ENCODE measurements at regions not wholly inside any gene's neighbourhood (a gene's known extent, or its start where the extent isn't known, plus 50 kb on each side); places are given as distances from the start of the nearest gene placed in this dataset.

- intact Hi-C loops (cut with DNase I): no loop called here
These were observed 244.0 kb downstream of the SNAPC1 start for GRCh38 chr14:62006116-62006731.

GRCh38 chr14:62015243-62015642, 253.0 kb downstream of the SNAPC1 start:
- intact Hi-C loops (cut with DNase I): no loop called here
- no peak for DNase-seq (ENCODE audit: extremely low spot score in 2 of 2)
- Histone ChIP-seq H3K27me3 (no peaks in the 10 kb centered on the region), H3K9me3 (no peaks in the 10 kb centered on the region), H3K4me1 (no peaks in the 10 kb centered on the region), H3K4me3 (no peak overlapping the region), H3K36me3 (no peaks in the 10 kb centered on the region), H3K27ac (no peak overlapping the region)
- TF ChIP-seq POLR2AphosphoS5 (IDR thresholded peaks at IDR 0.05; ENCODE audit: insufficient read depth in 1 of 2, low read depth in 1 of 2) (no peak), POLR2A (IDR thresholded peaks at IDR 0.05) (no peak)
- TF ChIP-seq, protein P1, sequence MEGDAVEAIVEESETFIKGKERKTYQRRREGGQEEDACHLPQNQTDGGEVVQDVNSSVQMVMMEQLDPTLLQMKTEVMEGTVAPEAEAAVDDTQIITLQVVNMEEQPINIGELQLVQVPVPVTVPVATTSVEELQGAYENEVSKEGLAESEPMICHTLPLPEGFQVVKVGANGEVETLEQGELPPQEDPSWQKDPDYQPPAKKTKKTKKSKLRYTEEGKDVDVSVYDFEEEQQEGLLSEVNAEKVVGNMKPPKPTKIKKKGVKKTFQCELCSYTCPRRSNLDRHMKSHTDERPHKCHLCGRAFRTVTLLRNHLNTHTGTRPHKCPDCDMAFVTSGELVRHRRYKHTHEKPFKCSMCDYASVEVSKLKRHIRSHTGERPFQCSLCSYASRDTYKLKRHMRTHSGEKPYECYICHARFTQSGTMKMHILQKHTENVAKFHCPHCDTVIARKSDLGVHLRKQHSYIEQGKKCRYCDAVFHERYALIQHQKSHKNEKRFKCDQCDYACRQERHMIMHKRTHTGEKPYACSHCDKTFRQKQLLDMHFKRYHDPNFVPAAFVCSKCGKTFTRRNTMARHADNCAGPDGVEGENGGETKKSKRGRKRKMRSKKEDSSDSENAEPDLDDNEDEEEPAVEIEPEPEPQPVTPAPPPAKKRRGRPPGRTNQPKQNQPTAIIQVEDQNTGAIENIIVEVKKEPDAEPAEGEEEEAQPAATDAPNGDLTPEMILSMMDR (IDR thresholded peaks at IDR 0.05): no peak

More at GRCh38 chr14:62006116-62006731, 244.0 kb downstream of the SNAPC1 start:
- no peak overlapping the region for H3K27ac ChIP-seq
- no peaks in the 10 kb centered on the region for H3K9me3 ChIP-seq
- H3K27me3 ChIP-seq: no peaks in the 10 kb centered on the region
- TF ChIP-seq, protein P1 (IDR thresholded peaks at IDR 0.05): no peak
- TF ChIP-seq POLR2AphosphoS5 (IDR thresholded peaks at IDR 0.05; ENCODE audit: insufficient read depth in 1 of 2, low read depth in 1 of 2) (peak in 1 of 2 donors; percentile 33), POLR2A (IDR thresholded peaks at IDR 0.05) (no peak)
- H3K4me3 ChIP-seq: no peak overlapping the region
- H3K4me1 ChIP-seq: no peaks in the 10 kb centered on the region
- H3K36me3 ChIP-seq: no peaks in the 10 kb centered on the region
- no peak for DNase-seq (ENCODE audit: extremely low spot score in 2 of 2)

- H3K36me3 ChIP-seq: no peaks in the 10 kb centered on the region
- intact Hi-C loops (cut with DNase I): no loop called here
- no peaks in the 10 kb centered on the region for H3K27me3 ChIP-seq
- no peak overlapping the region for H3K27ac ChIP-seq
- H3K4me3 ChIP-seq: no peak overlapping the region
- H3K4me1 ChIP-seq: no peaks in the 10 kb centered on the region
- no peaks in the 10 kb centered on the region for H3K9me3 ChIP-seq
- DNase-seq (ENCODE audit: extremely low spot score in 2 of 2): no peak
- no peak for TF ChIP-seq POLR2A (IDR thresholded peaks at IDR 0.05)
- TF ChIP-seq, protein P1 (IDR thresholded peaks at IDR 0.05): no peak
These were observed 253.7 kb downstream of the SNAPC1 start for GRCh38 chr14:62015945-62016344.

- TF ChIP-seq, protein P1 (IDR thresholded peaks at IDR 0.05): no peak
- TF ChIP-seq POLR2AphosphoS5 (IDR thresholded peaks at IDR 0.05; ENCODE audit: insufficient read depth in 1 of 2, low read depth in 1 of 2): no peak
- no peak for TF ChIP-seq POLR2A (IDR thresholded peaks at IDR 0.05)
- H3K27ac ChIP-seq: no peak overlapping the region
- no peaks in the 10 kb centered on the region for H3K9me3 ChIP-seq
- H3K36me3 ChIP-seq: no peaks in the 10 kb centered on the region
- intact Hi-C loops (cut with DNase I): no loop called here
- no peaks in the 10 kb centered on the region for H3K27me3 ChIP-seq
- no peak overlapping the region for H3K4me3 ChIP-seq
- no peaks in the 10 kb centered on the region for H3K4me1 ChIP-seq
- DNase-seq (ENCODE audit: extremely low spot score in 2 of 2): no peak
These were observed 255.5 kb downstream of the SNAPC1 start for GRCh38 chr14:62017651-62018230.

DNA sequence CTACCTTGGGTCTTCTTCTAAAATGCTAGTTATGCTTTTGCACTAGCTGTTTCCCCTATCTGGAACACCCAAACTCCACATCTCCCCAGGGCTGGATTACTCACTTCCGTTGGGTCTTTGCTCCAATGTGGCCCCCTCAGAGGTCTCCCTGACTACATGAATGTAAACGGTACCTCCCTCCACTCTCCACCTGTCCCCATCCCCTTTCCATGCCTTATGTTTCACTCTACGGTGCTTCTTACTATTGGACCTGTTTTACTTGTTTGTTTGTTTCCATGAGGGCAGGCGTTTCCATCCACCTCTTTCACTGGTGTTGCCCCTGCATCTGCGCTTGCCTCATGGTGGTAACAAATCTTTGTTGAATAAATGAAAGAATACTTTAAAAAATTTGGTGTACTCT, 256.4 kb downstream of the SNAPC1 start:
- Histone ChIP-seq H3K27me3 (no peaks in the 10 kb centered on the region), H3K36me3 (no peaks in the 10 kb centered on the region), H3K9me3 (no peaks in the 10 kb centered on the region), H3K4me1 (no peaks in the 10 kb centered on the region), H3K27ac (no peak overlapping the region), H3K4me3 (no peak overlapping the region)
- intact Hi-C loops (cut with DNase I): no loop called here
- no peak for TF ChIP-seq POLR2AphosphoS5 (IDR thresholded peaks at IDR 0.05; ENCODE audit: insufficient read depth in 1 of 2, low read depth in 1 of 2)
- TF ChIP-seq POLR2A (IDR thresholded peaks at IDR 0.05): no peak
- TF ChIP-seq, protein P1 (IDR thresholded peaks at IDR 0.05): no peak
- no peak for DNase-seq (ENCODE audit: extremely low spot score in 2 of 2)

Data from vagina (tissue), 2 donors.